ENCODE measurements at regions not wholly inside any gene's neighbourhood (a gene's known extent, or its start where the extent isn't known, plus 50 kb on each side); places are given as distances from the start of the nearest gene placed in this dataset.

DNA sequence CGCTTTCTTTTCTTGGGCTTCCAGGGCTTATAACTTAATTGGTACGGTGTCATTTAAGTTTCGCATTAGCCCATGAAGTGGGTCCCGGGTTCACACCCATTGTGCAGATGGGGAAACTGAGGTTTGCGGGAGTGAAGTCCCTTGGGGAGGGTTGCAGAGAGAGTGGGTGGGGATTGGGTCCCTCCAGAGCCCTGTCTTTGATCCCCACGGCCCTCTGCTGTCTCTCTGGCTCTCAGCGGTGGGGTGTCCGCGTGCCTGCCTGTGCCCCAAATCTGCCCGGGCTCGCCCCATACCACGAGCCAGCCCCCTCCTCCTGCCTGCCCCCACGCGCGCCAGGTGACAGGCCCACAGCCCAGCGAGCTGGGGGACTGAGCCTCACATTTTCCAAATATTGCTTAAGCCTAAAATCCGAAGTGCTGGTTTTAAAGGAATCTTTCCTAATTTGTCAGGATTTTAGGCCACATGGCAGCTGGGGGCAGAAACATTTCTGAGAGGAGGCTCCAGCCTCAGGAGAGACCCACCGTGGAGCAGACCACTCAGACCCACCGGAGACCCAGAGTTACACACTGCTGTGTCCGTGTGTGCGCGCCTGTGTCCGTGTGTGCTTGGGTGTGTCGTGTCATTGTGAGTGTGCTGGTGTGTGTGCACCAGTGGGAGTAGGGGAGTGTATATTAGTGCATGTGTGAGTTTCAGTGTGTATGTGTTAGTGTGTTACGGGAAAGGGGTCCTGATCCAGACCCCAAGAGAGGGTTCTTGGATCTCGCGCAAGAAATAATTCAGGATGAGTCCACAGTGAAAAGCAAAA, 159.5 kb upstream of the IER5L start:
- TF ChIP-seq CTCF (IDR thresholded peaks at IDR 0.05) (no peak), EP300 (IDR thresholded peaks at IDR 0.05) (no peak)

Measured in esophagus muscularis mucosa (tissue), 3 donors.